ENCODE measurements at regions not wholly inside any gene's neighbourhood (a gene's known extent, or its start where the extent isn't known, plus 50 kb on each side); places are given as distances from the start of the nearest gene placed in this dataset.
A peak's percentile ranks its signal among the peaks of the same experiment; 100 is the strongest.

DNA sequence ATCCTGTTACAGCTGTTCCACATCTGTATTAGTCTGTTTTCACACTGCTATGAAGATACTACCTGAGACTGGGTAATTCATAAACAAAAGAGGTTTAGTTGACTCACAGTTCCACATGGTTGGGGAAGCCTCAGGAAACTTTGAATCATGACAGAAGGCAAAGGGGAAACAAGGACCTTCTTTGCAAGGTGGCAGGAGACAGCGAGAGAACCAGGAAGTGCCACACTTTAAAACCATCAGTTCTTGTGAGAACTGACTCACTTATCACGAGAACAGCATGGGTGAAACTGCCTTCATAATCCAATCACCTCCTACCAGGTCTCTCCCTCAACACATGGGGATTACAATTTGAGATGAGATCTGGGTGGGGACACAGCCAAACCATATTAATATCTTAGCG lies 110.3 kb upstream of the TRABD2B start:
- H3K9me3 Mint-ChIP-seq, result no peaks in the 10 kb centered on the region
- TF ChIP-seq, protein P1, sequence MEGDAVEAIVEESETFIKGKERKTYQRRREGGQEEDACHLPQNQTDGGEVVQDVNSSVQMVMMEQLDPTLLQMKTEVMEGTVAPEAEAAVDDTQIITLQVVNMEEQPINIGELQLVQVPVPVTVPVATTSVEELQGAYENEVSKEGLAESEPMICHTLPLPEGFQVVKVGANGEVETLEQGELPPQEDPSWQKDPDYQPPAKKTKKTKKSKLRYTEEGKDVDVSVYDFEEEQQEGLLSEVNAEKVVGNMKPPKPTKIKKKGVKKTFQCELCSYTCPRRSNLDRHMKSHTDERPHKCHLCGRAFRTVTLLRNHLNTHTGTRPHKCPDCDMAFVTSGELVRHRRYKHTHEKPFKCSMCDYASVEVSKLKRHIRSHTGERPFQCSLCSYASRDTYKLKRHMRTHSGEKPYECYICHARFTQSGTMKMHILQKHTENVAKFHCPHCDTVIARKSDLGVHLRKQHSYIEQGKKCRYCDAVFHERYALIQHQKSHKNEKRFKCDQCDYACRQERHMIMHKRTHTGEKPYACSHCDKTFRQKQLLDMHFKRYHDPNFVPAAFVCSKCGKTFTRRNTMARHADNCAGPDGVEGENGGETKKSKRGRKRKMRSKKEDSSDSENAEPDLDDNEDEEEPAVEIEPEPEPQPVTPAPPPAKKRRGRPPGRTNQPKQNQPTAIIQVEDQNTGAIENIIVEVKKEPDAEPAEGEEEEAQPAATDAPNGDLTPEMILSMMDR (IDR thresholded peaks at IDR 0.05; ENCODE audit: unreplicated experiment in 3 of 3), result no peak

GRCh38 chr1:48106049-48106448 lies 108.9 kb upstream of the TRABD2B start:
- TF ChIP-seq, protein P1 (IDR thresholded peaks at IDR 0.05; ENCODE audit: unreplicated experiment in 3 of 3), result no peak
- Mint-ChIP-seq H3K27ac (no peak overlapping the region), H3K9me3 (no peaks in the 10 kb centered on the region), H3K36me3 (ENCODE audit: low read depth) (no peaks in the 10 kb centered on the region), H3K27me3 (ENCODE audit: low read depth) (peaks cover 50% of the 10 kb centered on the region), H3K4me3 (no peak overlapping the region), H3K4me1 (no peaks in the 10 kb centered on the region)

More for the DNA sequence above, 110.3 kb upstream of the TRABD2B start:
- Mint-ChIP-seq H3K4me1 (no peaks in the 10 kb centered on the region), H3K4me3 (no peak overlapping the region), H3K36me3 (ENCODE audit: low read depth) (no peaks in the 10 kb centered on the region), H3K27me3 (ENCODE audit: low read depth) (peaks cover 47% of the 10 kb centered on the region), H3K27ac (peak overlapping the region in 1 of 3 experiments; percentile 48)

GRCh38 chr1:48105165-48105564 lies 108.0 kb upstream of the TRABD2B start:
- Mint-ChIP-seq H3K27ac (no peak overlapping the region), H3K9me3 (no peaks in the 10 kb centered on the region)

GRCh38 chr1:48103495-48103894 lies 106.3 kb upstream of the TRABD2B start:
- no peak overlapping the region for H3K4me3 Mint-ChIP-seq
- H3K27ac Mint-ChIP-seq, result no peak overlapping the region
- TF ChIP-seq, protein P1 (IDR thresholded peaks at IDR 0.05; ENCODE audit: unreplicated experiment in 3 of 3), result no peak
- peaks cover 1% of the 10 kb centered on the region for H3K9me3 Mint-ChIP-seq
- no peaks in the 10 kb centered on the region for H3K36me3 Mint-ChIP-seq (ENCODE audit: low read depth)
- peaks cover 45% of the 10 kb centered on the region for H3K27me3 Mint-ChIP-seq (ENCODE audit: low read depth)
- peaks cover 9% of the 10 kb centered on the region for H3K4me1 Mint-ChIP-seq

More at GRCh38 chr1:48105165-48105564, 108.0 kb upstream of the TRABD2B start:
- H3K27me3 Mint-ChIP-seq (ENCODE audit: low read depth), result peaks cover 46% of the 10 kb centered on the region
- TF ChIP-seq, protein P1 (IDR thresholded peaks at IDR 0.05; ENCODE audit: unreplicated experiment in 3 of 3), result peak; percentile 48 to 59 (median 51)
- H3K4me1 Mint-ChIP-seq, result no peaks in the 10 kb centered on the region
- H3K36me3 Mint-ChIP-seq (ENCODE audit: low read depth), result no peaks in the 10 kb centered on the region
- H3K4me3 Mint-ChIP-seq, result no peak overlapping the region

- no peaks in the 10 kb centered on the region for H3K36me3 Mint-ChIP-seq (ENCODE audit: low read depth)
- no peak overlapping the region for H3K27ac Mint-ChIP-seq
- peaks cover 11% of the 10 kb centered on the region for H3K4me1 Mint-ChIP-seq
- TF ChIP-seq, protein P1 (IDR thresholded peaks at IDR 0.05; ENCODE audit: unreplicated experiment in 3 of 3), result no peak
- H3K9me3 Mint-ChIP-seq, result peaks cover 4% of the 10 kb centered on the region
- H3K4me3 Mint-ChIP-seq, result no peak overlapping the region
- H3K27me3 Mint-ChIP-seq (ENCODE audit: low read depth), result peaks cover 49% of the 10 kb centered on the region
These were observed 105.6 kb upstream of the TRABD2B start for GRCh38 chr1:48102766-48103165.

DNA sequence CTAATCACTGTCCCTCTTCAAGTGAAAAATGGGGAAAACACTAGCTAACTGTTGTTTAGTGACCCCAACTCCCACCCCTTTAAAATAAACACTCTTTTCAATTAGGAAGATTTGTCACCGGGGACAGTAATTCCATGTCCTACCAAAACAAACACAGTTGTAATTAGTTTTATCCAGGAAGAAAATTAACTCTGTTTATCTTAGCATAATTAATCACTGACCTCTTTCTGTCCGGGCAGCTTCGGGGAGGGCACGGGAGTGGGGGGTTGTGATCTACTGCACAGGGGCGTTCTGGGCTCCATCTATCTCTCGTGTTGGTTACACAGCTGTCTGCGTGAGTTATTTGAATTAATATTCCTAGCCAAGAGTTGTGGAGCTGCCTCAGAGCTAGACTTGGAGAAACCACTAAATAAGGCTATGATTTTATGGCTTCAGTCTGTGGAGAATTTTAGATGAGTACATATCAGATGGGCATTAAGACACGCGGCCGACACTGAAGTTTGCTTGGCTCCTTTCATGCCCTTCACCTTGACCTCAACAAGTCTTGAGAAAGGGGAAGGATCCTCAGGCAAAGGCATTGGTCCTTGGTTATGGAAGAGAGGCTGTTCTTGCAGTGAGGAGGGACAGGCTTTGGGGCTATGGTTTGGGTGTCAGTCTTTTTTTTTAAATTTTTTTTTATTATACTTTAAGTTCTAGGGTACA lies 102.0 kb upstream of the TRABD2B start:
- no peak overlapping the region for H3K4me3 Mint-ChIP-seq
- H3K9me3 Mint-ChIP-seq, result peaks cover 12% of the 10 kb centered on the region
- no peaks in the 10 kb centered on the region for H3K36me3 Mint-ChIP-seq (ENCODE audit: low read depth)
- H3K27me3 Mint-ChIP-seq (ENCODE audit: low read depth), result peaks cover 48% of the 10 kb centered on the region
- H3K4me1 Mint-ChIP-seq, result peaks cover 11% of the 10 kb centered on the region
- peak overlapping the region; percentile 3 to 93 (median 12) for H3K27ac Mint-ChIP-seq
- TF ChIP-seq, protein P1 (IDR thresholded peaks at IDR 0.05; ENCODE audit: unreplicated experiment in 3 of 3), result no peak

All from nephron (organoid).